ENCODE measurements at regions not wholly inside any gene's neighbourhood (a gene's known extent, or its start where the extent isn't known, plus 50 kb on each side); places are given as distances from the start of the nearest gene placed in this dataset.

- TF ChIP-seq, protein P1, sequence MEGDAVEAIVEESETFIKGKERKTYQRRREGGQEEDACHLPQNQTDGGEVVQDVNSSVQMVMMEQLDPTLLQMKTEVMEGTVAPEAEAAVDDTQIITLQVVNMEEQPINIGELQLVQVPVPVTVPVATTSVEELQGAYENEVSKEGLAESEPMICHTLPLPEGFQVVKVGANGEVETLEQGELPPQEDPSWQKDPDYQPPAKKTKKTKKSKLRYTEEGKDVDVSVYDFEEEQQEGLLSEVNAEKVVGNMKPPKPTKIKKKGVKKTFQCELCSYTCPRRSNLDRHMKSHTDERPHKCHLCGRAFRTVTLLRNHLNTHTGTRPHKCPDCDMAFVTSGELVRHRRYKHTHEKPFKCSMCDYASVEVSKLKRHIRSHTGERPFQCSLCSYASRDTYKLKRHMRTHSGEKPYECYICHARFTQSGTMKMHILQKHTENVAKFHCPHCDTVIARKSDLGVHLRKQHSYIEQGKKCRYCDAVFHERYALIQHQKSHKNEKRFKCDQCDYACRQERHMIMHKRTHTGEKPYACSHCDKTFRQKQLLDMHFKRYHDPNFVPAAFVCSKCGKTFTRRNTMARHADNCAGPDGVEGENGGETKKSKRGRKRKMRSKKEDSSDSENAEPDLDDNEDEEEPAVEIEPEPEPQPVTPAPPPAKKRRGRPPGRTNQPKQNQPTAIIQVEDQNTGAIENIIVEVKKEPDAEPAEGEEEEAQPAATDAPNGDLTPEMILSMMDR (IDR thresholded peaks at IDR 0.05), result no peak
- no peak for TF ChIP-seq POLR2A (IDR thresholded peaks at IDR 0.05)
These were observed 169.4 kb upstream of the TAB2 start for GRCh38 chr6:149147938-149148718.

All from breast epithelium (tissue), 3 donors.